Smooth muscle cell (in vitro differentiated cells): ENCODE measurements at regions not wholly inside any gene's neighbourhood (a gene's known extent, or its start where the extent isn't known, plus 50 kb on each side); places are given as distances from the start of the nearest gene placed in this dataset.

ENCODE experiments used
- DNase-seq: peaks from one replicate; lab custom pipeline; 2025; ENCODE audit not compliant: unreplicated experiment; lab: John Stamatoyannopoulos, UW
- H2AFZ ChIP-seq: fragments of 200-600 bp; sonication (generic); 2 replicates; pipeline ENCODE4 v1.6.0; 2016; ENCODE audit warnings: antibody characterized with exemption, low read depth, mild to moderate bottlenecking
- H3F3A ChIP-seq: fragments of 200-600 bp; sonication (generic); 2 replicates; pipeline ENCODE4 v1.6.0; 2017; ENCODE audit warnings: antibody characterized with exemption, low read depth
- H3K27ac ChIP-seq: fragments of 200-600 bp; sonication (generic); 2 replicates; pipeline ENCODE4 v1.5.1; 2016; ENCODE audit warnings: low read depth, mild to moderate bottlenecking
- H3K27me3 ChIP-seq: fragments of 200-600 bp; sonication (generic); 2 replicates; pipeline ENCODE4 v1.6.1; 2016; ENCODE audit warnings: low read depth, mild to moderate bottlenecking
- H3K36me3 ChIP-seq: fragments of 200-600 bp; sonication (generic); 2 replicates; pipeline ENCODE4 v1.5.1; 2016; ENCODE audit warnings: low read depth
- H3K4me1 ChIP-seq: fragments of 200-600 bp; sonication (generic); 2 replicates; pipeline ENCODE4 v1.5.1; 2016; ENCODE audit warnings: low read depth
- H3K4me2 ChIP-seq: fragments of 200-600 bp; sonication (generic); 2 replicates; pipeline ENCODE4 v1.6.0; 2016; ENCODE audit warnings: mild to moderate bottlenecking
- H3K4me3 ChIP-seq: fragments of 200-600 bp; sonication (generic); 2 replicates; pipeline ENCODE4 v1.5.1; 2016; ENCODE audit warnings: mild to moderate bottlenecking
- H3K79me2 ChIP-seq: fragments of 200-600 bp; sonication (generic); 2 replicates; pipeline ENCODE4 v1.6.0; 2016; ENCODE audit warnings: low read depth, mild to moderate bottlenecking
- H3K9ac ChIP-seq: fragments of 200-600 bp; sonication (generic); 2 replicates; pipeline ENCODE4 v1.6.0; 2016; ENCODE audit warnings: low read depth
- H3K9me3 ChIP-seq: fragments of 200-600 bp; sonication (generic); replicated peaks from 2 replicates; pipeline ENCODE4 v1.5.1; 2016; ENCODE audit warnings: low read depth
- H4K20me1 ChIP-seq: fragments of 200-600 bp; sonication (generic); 2 replicates; pipeline ENCODE4 v1.6.0; 2016; ENCODE audit warnings: low read depth
- CTCF ChIP-seq: fragments of 200-600 bp; sonication (generic); IDR thresholded peaks from 2 replicates; pipeline ENCODE4 v1.5.1; 2017; ENCODE audit warnings: borderline replicate concordance, mild to moderate bottlenecking, antibody characterized with exemption; ENCODE audit not compliant: insufficient read depth, poor library complexity, severe bottlenecking
- WGBS: methylation state at CpG from one replicate; pipeline ENCODE4 v1.1.7; 2016; ENCODE audit warnings: low lambda C conversion rate; 5-methylcytosine and 5-hydroxymethylcytosine counted together

GRCh38 chr10:8398771-8399170, 344.3 kb downstream of the GATA3 start:
- 64% methylated on average over 1 of the region's 1 CpG for WGBS

GRCh38 chr10:8400151-8400550, 345.7 kb downstream of the GATA3 start:
- H3K4me2 ChIP-seq = no peak overlapping the region

More at GRCh38 chr10:8398771-8399170, 344.3 kb downstream of the GATA3 start:
- Histone ChIP-seq H2AFZ (no peak overlapping the region), H3K9me3 (no peaks in the 10 kb centered on the region), H3K4me2 (no peak overlapping the region), H3K27ac (no peak overlapping the region), H3F3A (no peaks in the 10 kb centered on the region), H3K27me3 (no peaks in the 10 kb centered on the region), H4K20me1 (no peaks in the 10 kb centered on the region), H3K4me3 (no peak overlapping the region), H3K79me2 (no peaks in the 10 kb centered on the region), H3K9ac (no peak overlapping the region), H3K4me1 (no peaks in the 10 kb centered on the region), H3K36me3 (no peaks in the 10 kb centered on the region)
- no peak for TF ChIP-seq CTCF
- DNase-seq = no peak

GRCh38 chr10:8400892-8401291, 346.4 kb downstream of the GATA3 start:
- no peak for TF ChIP-seq CTCF
- 77% methylated on average over 3 of the region's 3 CpGs for WGBS

More at GRCh38 chr10:8400151-8400550, 345.7 kb downstream of the GATA3 start:
- Histone ChIP-seq H3K27me3 (no peaks in the 10 kb centered on the region), H3F3A (no peaks in the 10 kb centered on the region), H3K27ac (no peak overlapping the region), H3K79me2 (no peaks in the 10 kb centered on the region), H3K4me1 (peaks cover 6% of the 10 kb centered on the region), H2AFZ (no peak overlapping the region), H3K4me3 (no peak overlapping the region), H3K36me3 (no peaks in the 10 kb centered on the region), H3K9me3 (no peaks in the 10 kb centered on the region), H4K20me1 (no peaks in the 10 kb centered on the region), H3K9ac (no peak overlapping the region)
- DNase-seq = no peak
- WGBS = 43% methylated on average over 6 of the region's 6 CpGs
- no peak for TF ChIP-seq CTCF

DNA sequence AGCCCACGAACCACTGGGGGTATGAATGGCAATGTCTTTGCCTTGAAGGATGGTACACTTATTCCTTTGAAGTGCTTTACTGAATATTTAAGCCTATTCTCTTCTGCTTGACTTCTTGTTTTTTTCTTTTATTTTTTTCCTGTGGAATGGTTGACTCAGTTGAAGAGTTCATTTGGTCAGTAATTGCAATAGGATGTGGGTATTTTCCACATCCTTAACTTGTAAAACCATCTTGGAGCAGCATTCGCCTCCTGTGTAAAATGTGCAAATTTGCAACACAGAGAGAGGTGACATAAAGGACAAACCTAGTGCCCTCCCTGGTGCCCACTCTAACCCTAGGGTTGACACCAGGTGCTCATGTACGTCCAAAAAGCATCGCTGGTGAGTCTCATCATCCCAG, 347.0 kb downstream of the GATA3 start:
- Histone ChIP-seq H3K79me2 (no peaks in the 10 kb centered on the region), H3K9me3 (no peaks in the 10 kb centered on the region), H3K4me1 (peaks cover 6% of the 10 kb centered on the region), H4K20me1 (no peaks in the 10 kb centered on the region), H3K4me3 (no peak overlapping the region), H2AFZ (no peak overlapping the region), H3K27me3 (peaks cover 5% of the 10 kb centered on the region), H3F3A (no peaks in the 10 kb centered on the region), H3K36me3 (no peaks in the 10 kb centered on the region), H3K27ac (no peak overlapping the region), H3K9ac (no peak overlapping the region), H3K4me2 (no peak overlapping the region)
- WGBS = 89% methylated on average over 4 of the region's 4 CpGs
- TF ChIP-seq CTCF = no peak
- DNase-seq = no peak

More at GRCh38 chr10:8400892-8401291, 346.4 kb downstream of the GATA3 start:
- no peaks in the 10 kb centered on the region for H3K79me2 ChIP-seq
- DNase-seq = no peak
- no peaks in the 10 kb centered on the region for H3K36me3 ChIP-seq
- no peaks in the 10 kb centered on the region for H3K27me3 ChIP-seq
- H3K4me2 ChIP-seq = no peak overlapping the region
- peaks cover 6% of the 10 kb centered on the region for H3K4me1 ChIP-seq
- H3K4me3 ChIP-seq = no peak overlapping the region
- no peak overlapping the region for H3K27ac ChIP-seq
- H3K9ac ChIP-seq = no peak overlapping the region
- H3F3A ChIP-seq = no peaks in the 10 kb centered on the region
- H2AFZ ChIP-seq = no peak overlapping the region
- no peaks in the 10 kb centered on the region for H3K9me3 ChIP-seq
- H4K20me1 ChIP-seq = no peaks in the 10 kb centered on the region
